ENCODE measurements at regions not wholly inside any gene's neighbourhood (a gene's known extent, or its start where the extent isn't known, plus 50 kb on each side); places are given as distances from the start of the nearest gene placed in this dataset.

GRCh38 chr9:68627594-68627993, 77.4 kb upstream of the PIP5K1B start:
- Histone ChIP-seq H2AFZ (ENCODE audit: low read depth, low read length) (no peak overlapping the region), H3K9me1 (replicated peaks; ENCODE audit: control insufficient read depth, extremely low read depth, insufficient read depth, low read length) (no peaks in the 10 kb centered on the region), H3K4me2 (ENCODE audit: insufficient read depth, low read length) (no peak overlapping the region), H3K27me3 (ENCODE audit: control insufficient read depth in 2 of 2, insufficient read depth in 2 of 2, low read length in 2 of 2) (no peaks in the 10 kb centered on the region), H3K27ac (ENCODE audit: insufficient read depth, low read depth, low read length) (no peak overlapping the region), H3K9me3 (replicated peaks; ENCODE audit: control insufficient read depth, insufficient read depth, low read length) (no peaks in the 10 kb centered on the region), H3K4me1 (ENCODE audit: control insufficient read depth, extremely low read depth, insufficient read depth, low read length) (no peaks in the 10 kb centered on the region), H3K9ac (replicated peaks; ENCODE audit: extremely low read depth, insufficient read depth, low read length) (no peak overlapping the region), H3K79me2 (ENCODE audit: control insufficient read depth, insufficient read depth, low read length) (no peaks in the 10 kb centered on the region), H4K20me1 (replicated peaks; ENCODE audit: control insufficient read depth, extremely low read depth, insufficient read depth, low read length) (no peaks in the 10 kb centered on the region), H3K4me3 (replicated peaks in 1 of 3; ENCODE audit: insufficient read depth in 1 of 3, low read depth in 1 of 3, low read length in 3 of 3) (no peak overlapping the region), H3K36me3 (ENCODE audit: control insufficient read depth in 2 of 2, extremely low read depth in 1 of 2, insufficient read depth in 2 of 2, low read length in 2 of 2) (no peaks in the 10 kb centered on the region)
- ChIA-PET CTCF (no interaction called here), POLR2A (no interaction called here)
- FAIRE-seq: no peak
- TF ChIP-seq JUN (IDR thresholded peaks at IDR 0.05; ENCODE audit: borderline replicate concordance, insufficient read depth, insufficient read length, low read depth): no peak
- dilution Hi-C loops (cut with MboI; ENCODE audit: extremely low pct_ligation_motif_present, low sequenced_read_pairs) (no loop called here), intact Hi-C loops (cut with micrococcal nuclease) (no loop called here)
- DNase-seq (ENCODE audit: low read depth, low spot score): no peak
- BruUV-seq (replicated peaks): no TSS peak

GRCh38 chr9:68629042-68629441, 76.0 kb upstream of the PIP5K1B start:
- H3K4me1 ChIP-seq (ENCODE audit: control insufficient read depth, extremely low read depth, insufficient read depth, low read length): no peaks in the 10 kb centered on the region
- no peaks in the 10 kb centered on the region for H3K36me3 ChIP-seq (ENCODE audit: control insufficient read depth in 2 of 2, extremely low read depth in 1 of 2, insufficient read depth in 2 of 2, low read length in 2 of 2)
- FAIRE-seq: no peak
- H3K9ac ChIP-seq (replicated peaks; ENCODE audit: extremely low read depth, insufficient read depth, low read length): no peak overlapping the region
- intact Hi-C loops (cut with micrococcal nuclease): no loop called here
- H3K9me3 ChIP-seq (replicated peaks; ENCODE audit: control insufficient read depth, insufficient read depth, low read length): no peaks in the 10 kb centered on the region
- no peaks in the 10 kb centered on the region for H3K27me3 ChIP-seq (ENCODE audit: control insufficient read depth in 2 of 2, insufficient read depth in 2 of 2, low read length in 2 of 2)
- ChIA-PET CTCF (no interaction called here), POLR2A (no interaction called here)
- TF ChIP-seq MYC (IDR thresholded peaks at IDR 0.05; ENCODE audit: low read depth, low read length): no peak
- no peak for TF ChIP-seq POLR2AphosphoS5 (IDR thresholded peaks at IDR 0.05; ENCODE audit: insufficient read depth, low read depth, low read length)
- TF ChIP-seq FOS (IDR thresholded peaks at IDR 0.05; ENCODE audit: borderline replicate concordance, insufficient read depth, low read length): no peak
- TF ChIP-seq GATA2 (IDR thresholded peaks at IDR 0.05; ENCODE audit: insufficient read depth, insufficient read length, low read depth, low read length): no peak
- no peak for TF ChIP-seq EZH2 (IDR thresholded peaks at IDR 0.05; ENCODE audit: borderline replicate concordance, low read depth, low read length, severe bottlenecking)
- TF ChIP-seq MAX (IDR thresholded peaks at IDR 0.05; ENCODE audit: insufficient read depth, insufficient read length): no peak
- TF ChIP-seq JUN (IDR thresholded peaks at IDR 0.05; ENCODE audit: borderline replicate concordance, insufficient read depth, insufficient read length, low read depth): no peak
- TF ChIP-seq POLR2A (IDR thresholded peaks at IDR 0.05; ENCODE audit: low read depth, low read length): no peak
- TF ChIP-seq CTCF (IDR thresholded peaks at IDR 0.05; ENCODE audit: extremely low read depth in 1 of 2, insufficient read depth in 1 of 2, low read depth in 1 of 2, low read length in 2 of 2): no peak
- H4K20me1 ChIP-seq (replicated peaks; ENCODE audit: control insufficient read depth, extremely low read depth, insufficient read depth, low read length): no peaks in the 10 kb centered on the region
- H3K79me2 ChIP-seq (ENCODE audit: control insufficient read depth, insufficient read depth, low read length): no peaks in the 10 kb centered on the region
- H3K4me2 ChIP-seq (ENCODE audit: insufficient read depth, low read length): no peak overlapping the region
- H3K4me3 ChIP-seq (replicated peaks in 1 of 3; ENCODE audit: insufficient read depth in 1 of 3, low read depth in 1 of 3, low read length in 3 of 3): no peak overlapping the region
- no TSS peak for BruUV-seq (replicated peaks)
- dilution Hi-C loops (cut with MboI; ENCODE audit: extremely low pct_ligation_motif_present, low sequenced_read_pairs): no loop called here
- no peak overlapping the region for H2AFZ ChIP-seq (ENCODE audit: low read depth, low read length)
- H3K9me1 ChIP-seq (replicated peaks; ENCODE audit: control insufficient read depth, extremely low read depth, insufficient read depth, low read length): no peaks in the 10 kb centered on the region
- H3K27ac ChIP-seq (ENCODE audit: insufficient read depth, low read depth, low read length): no peak overlapping the region
- no peak for DNase-seq (ENCODE audit: low read depth, low spot score)

Data from endothelial cell of umbilical vein (primary cell).